H1 (cell line): ENCODE measurements at regions not wholly inside any gene's neighbourhood (a gene's known extent, or its start where the extent isn't known, plus 50 kb on each side); places are given as distances from the start of the nearest gene placed in this dataset.

ENCODE experiments used
- CTCF ChIA-PET: fragments of 300-600 bp; sonication (Branson Sonifier 250); formaldehyde crosslinking; loops from one replicate; lab custom pipeline; 2021; ENCODE audit not compliant: partially characterized antibody; lab: Charles Lee
- POLR2A ChIA-PET: fragments of 300-600 bp; sonication (Branson Sonifier 250); formaldehyde crosslinking; loops from one replicate; lab custom pipeline; 2021; ENCODE audit warnings: inconsistent platforms; ENCODE audit not compliant: partially characterized antibody; lab: Charles Lee
- DNase-seq, 2 experiments: peaks; one replicate each; pipeline versions ENCODE4 v3.0.0 to v3.0.0-alpha.2; 2010 to 2022; ENCODE audit warnings: low spot score in 2 of 2, low read depth in 1 of 2, mixed read lengths in 1 of 2
- FAIRE-seq: peaks from 2 replicates; lab custom pipeline; 2011; peaks lifted over from hg19 to GRCh38; lab: Jason Lieb, UNC
- H2AFZ ChIP-seq: 2 replicates; pipeline ENCODE4 v1.8.1; 2012; ENCODE audit warnings: low read length, inconsistent platforms
- H2AK5ac ChIP-seq: 2 replicates; pipeline ENCODE4 v1.6.1; 2013; ENCODE audit warnings: low read depth, low read length
- H2BK120ac ChIP-seq: replicated peaks from 2 replicates; pipeline ENCODE3; 2013; ENCODE audit warnings: low read depth, low read length, inconsistent platforms
- H2BK12ac ChIP-seq: 2 replicates; pipeline ENCODE4 v1.6.1; 2013; ENCODE audit warnings: low read depth, low read length
- H2BK15ac ChIP-seq: 2 replicates; pipeline ENCODE4 v1.6.1; 2013; ENCODE audit warnings: low read length
- H2BK20ac ChIP-seq: 2 replicates; pipeline ENCODE4 v1.6.1; 2013; ENCODE audit warnings: low read length
- H2BK5ac ChIP-seq: 2 replicates; pipeline ENCODE4 v1.6.1; 2013; ENCODE audit warnings: low read depth, low read length
- H3K14ac ChIP-seq: 2 replicates; pipeline ENCODE4 v1.6.1; 2013; ENCODE audit warnings: inconsistent platforms; ENCODE audit not compliant: insufficient read length
- H3K18ac ChIP-seq: 2 replicates; pipeline ENCODE4 v1.6.1; 2013; ENCODE audit warnings: low read length; ENCODE audit errors: extremely low read depth
- H3K23ac ChIP-seq: 2 replicates; pipeline ENCODE4 v1.6.1; 2013; ENCODE audit warnings: inconsistent platforms; ENCODE audit not compliant: insufficient read length
- H3K23me2 ChIP-seq: 2 replicates; pipeline ENCODE4 v1.6.1; 2013; ENCODE audit warnings: low read depth, low read length
- H3K27ac ChIP-seq: 2 replicates; pipeline ENCODE4 v1.6.1; 2011; ENCODE audit warnings: low read depth, low read length, inconsistent platforms
- H3K27me3 ChIP-seq, 4 experiments: replicated peaks in 1 of 4; 1 replicate in 1 of 4; 2 replicates in 3 of 4; pipeline versions ENCODE4 v1.6.1 to v1.8.1; 2011 to 2013; ENCODE audit warnings: low read length in 3 of 4, mild to moderate bottlenecking in 3 of 4, inconsistent platforms in 2 of 4, mixed read lengths in 2 of 4, moderate library complexity in 1 of 4; ENCODE audit not compliant: control insufficient read depth in 3 of 4, insufficient read depth in 3 of 4; ENCODE audit errors: extremely low read depth in 1 of 4
- H3K36me3 ChIP-seq, 4 experiments: 2 replicates each; pipeline versions ENCODE4 v1.6.1 to v1.8.1; 2011 to 2013; ENCODE audit warnings: mild to moderate bottlenecking in 4 of 4, low read length in 3 of 4, moderate library complexity in 2 of 4, control low read depth in 1 of 4, inconsistent platforms in 1 of 4; ENCODE audit not compliant: insufficient read depth in 4 of 4, control insufficient read depth in 2 of 4
- H3K4ac ChIP-seq: replicated peaks from 2 replicates; pipeline ENCODE3; 2013; ENCODE audit warnings: low read length, low read depth, mixed read lengths, inconsistent platforms; ENCODE audit not compliant: insufficient read length
- H3K4me1 ChIP-seq, 4 experiments: replicated peaks in 1 of 4; 1 replicate in 1 of 4; 2 replicates in 3 of 4; pipeline versions ENCODE4 v1.6.1 to v1.8.1; 2011 to 2013; ENCODE audit warnings: low read length in 3 of 4, inconsistent platforms in 2 of 4, mixed read lengths in 1 of 4; ENCODE audit not compliant: insufficient read depth in 4 of 4, control insufficient read depth in 3 of 4
- H3K4me2 ChIP-seq, 2 experiments: 2 replicates each; pipeline versions ENCODE4 v1.6.1 to v1.8.1; 2011 to 2013; ENCODE audit warnings: low read depth in 2 of 2, low read length in 2 of 2, control low read depth in 1 of 2, inconsistent platforms in 1 of 2, mild to moderate bottlenecking in 1 of 2; ENCODE audit not compliant: insufficient read depth in 1 of 2
- H3K4me3 ChIP-seq, 4 experiments: fragments of 200-600, 300-600 bp in 1 of 4; sonication (generic), shearing (Covaris generic), sonication (Bioruptor Twin) in 1 of 4; 2 replicates each; pipeline versions ENCODE4 v1.5.1 to v1.8.1; 2011 to 2016; ENCODE audit warnings: low read length in 4 of 4, low read depth in 3 of 4, control low read depth in 2 of 4, inconsistent platforms in 2 of 4, mild to moderate bottlenecking in 2 of 4, mixed read lengths in 1 of 4, moderate library complexity in 1 of 4; ENCODE audit not compliant: insufficient read depth in 2 of 4; ENCODE audit errors: extremely low read depth in 1 of 4
- H3K56ac ChIP-seq: replicated peaks from 2 replicates; pipeline ENCODE3; 2013; ENCODE audit warnings: low read depth, mild to moderate bottlenecking, mixed read lengths, low read length, inconsistent platforms; ENCODE audit not compliant: insufficient read length
- H3K79me1 ChIP-seq: 2 replicates; pipeline ENCODE4 v1.6.1; 2013; ENCODE audit warnings: low read depth, low read length, control low read depth
- H3K79me2 ChIP-seq, 2 experiments: 2 replicates each; pipeline versions ENCODE4 v1.6.1 to v1.8.1; 2012 to 2013; ENCODE audit warnings: low read length in 2 of 2, mild to moderate bottlenecking in 2 of 2, inconsistent platforms in 1 of 2; ENCODE audit not compliant: insufficient read depth in 2 of 2, control insufficient read depth in 1 of 2
- H3K9ac ChIP-seq, 4 experiments: replicated peaks in 1 of 4; 1 replicate in 1 of 4; 2 replicates in 3 of 4; pipeline versions ENCODE4 v1.6.1 to v1.8.1; 2011 to 2013; ENCODE audit warnings: low read depth in 3 of 4, low read length in 3 of 4, control low read depth in 2 of 4, mild to moderate bottlenecking in 2 of 4, moderate library complexity in 2 of 4, inconsistent platforms in 1 of 4; ENCODE audit errors: extremely low read depth in 1 of 4
- H3K9me3 ChIP-seq, 2 experiments: 2 replicates each; pipeline versions ENCODE4 v1.6.1 to v1.8.1; 2012 to 2013; ENCODE audit warnings: mild to moderate bottlenecking in 2 of 2, moderate library complexity in 2 of 2, control low read depth in 1 of 2, inconsistent platforms in 1 of 2, low read depth in 1 of 2, low read length in 1 of 2, mixed read lengths in 1 of 2; ENCODE audit not compliant: insufficient read depth in 2 of 2
- H4K20me1 ChIP-seq, 2 experiments: replicated peaks in 1 of 2; 2 replicates each; pipeline versions ENCODE3 to v1.8.1; 2011 to 2013; ENCODE audit warnings: inconsistent platforms in 2 of 2, low read length in 2 of 2, mild to moderate bottlenecking in 1 of 2; ENCODE audit not compliant: insufficient read depth in 2 of 2, control insufficient read depth in 1 of 2
- H4K5ac ChIP-seq: 2 replicates; pipeline ENCODE4 v1.6.1; 2013; ENCODE audit warnings: low read length, low read depth, mixed read lengths, inconsistent platforms; ENCODE audit not compliant: insufficient read length
- H4K8ac ChIP-seq: 2 replicates; pipeline ENCODE4 v1.8.0; 2013; ENCODE audit warnings: mild to moderate bottlenecking, moderate library complexity, low read length, inconsistent platforms; ENCODE audit not compliant: insufficient read depth; ENCODE audit errors: extremely low read depth
- H4K91ac ChIP-seq: replicated peaks from 2 replicates; pipeline ENCODE3; 2013; ENCODE audit warnings: low read length, mixed read lengths, inconsistent platforms; ENCODE audit not compliant: insufficient read length
- BACH1 ChIP-seq: IDR thresholded peaks from 2 replicates; pipeline ENCODE4 v1.6.1; 2012; ENCODE audit warnings: low read length, improper control_type of control experiment
- CBX5 ChIP-seq: fragments of 300-800, 300-1000 bp; sonication (generic); IDR thresholded peaks from 2 replicates; pipeline ENCODE4 v1.7.1; 2016; ENCODE audit warnings: antibody characterized with exemption, low read length, low read depth
- CTBP2 ChIP-seq: IDR thresholded peaks from 2 replicates; pipeline ENCODE4 v1.7.0; 2011; ENCODE audit warnings: borderline replicate concordance, mild to moderate bottlenecking, moderate library complexity, mixed read lengths, low read length; ENCODE audit not compliant: insufficient read depth, insufficient read length
- HDAC2 ChIP-seq, 2 experiments: fragments of 300-600 bp in 1 of 2; sonication (generic) in 1 of 2; IDR thresholded peaks; 2 replicates each; pipeline ENCODE4 v1.6.1; 2011 to 2012; ENCODE audit warnings: low read depth in 2 of 2, low read length in 2 of 2, mild to moderate bottlenecking in 2 of 2, moderate library complexity in 2 of 2, borderline replicate concordance in 1 of 2, inconsistent platforms in 1 of 2
- KDM4A ChIP-seq: IDR thresholded peaks from one replicate; pipeline ENCODE4 v1.7.1; 2012; ENCODE audit warnings: low read depth, mild to moderate bottlenecking, moderate library complexity, low read length, inconsistent platforms; ENCODE audit not compliant: severe bottlenecking
- RBBP5 ChIP-seq: IDR thresholded peaks from 2 replicates; pipeline ENCODE4 v1.7.1; 2012; ENCODE audit warnings: low read depth, mild to moderate bottlenecking, inconsistent platforms, low read length, moderate library complexity, borderline replicate concordance
- TAF7 ChIP-seq: optimal IDR thresholded peaks from 2 replicates; pipeline ENCODE3; 2011; ENCODE audit warnings: low read depth, mild to moderate bottlenecking, inconsistent platforms, low read length, moderate library complexity, borderline replicate concordance
- TEAD4 ChIP-seq: IDR thresholded peaks from 2 replicates; pipeline ENCODE4 v1.6.1; 2012; ENCODE audit warnings: low read depth, low read length, inconsistent platforms, mixed read lengths
- WGBS, 2 experiments: shearing (Covaris generic) in 1 of 2; methylation state at CpG; one replicate each; pipeline versions ENCODE4 v1.1.6 to v1.1.7; 2013 to 2015; ENCODE audit warnings: low lambda C conversion rate in 2 of 2, mixed read lengths in 2 of 2, inconsistent platforms in 1 of 2, low coverage in 1 of 2, missing lambda C conversion rate in 1 of 2; ENCODE audit not compliant: insufficient replicate concordance in 2 of 2, insufficient coverage in 1 of 2, insufficient read length in 1 of 2; ENCODE audit errors: extremely low coverage in 1 of 2, missing lambda C conversion rate in 1 of 2; 5-methylcytosine and 5-hydroxymethylcytosine counted together
- TF ChIP-seq, protein P1 (sequence below): IDR thresholded peaks from 2 replicates; pipeline ENCODE4 v1.6.1; 2011; ENCODE audit warnings: low read length, improper control_type of control experiment

DNA sequence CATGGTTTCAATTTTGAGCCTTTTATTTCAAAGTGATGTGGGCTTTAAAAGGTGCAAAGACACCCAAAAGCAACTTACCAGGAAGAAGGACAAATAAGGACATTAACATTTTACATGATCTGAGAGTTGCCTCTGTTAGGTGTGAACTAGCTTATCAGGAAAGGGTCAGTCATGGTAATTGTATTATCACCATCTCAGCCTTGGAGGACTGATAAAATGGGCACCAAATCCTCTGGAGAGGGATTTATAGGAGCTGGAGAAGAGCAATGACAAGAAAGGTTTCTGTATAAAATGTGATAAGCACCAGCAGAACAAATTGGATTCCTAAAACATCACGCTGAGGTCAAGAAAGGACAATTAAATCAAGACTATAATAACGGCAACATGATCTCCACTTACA is 217.7 kb upstream of the PRICKLE1 start:
- Histone ChIP-seq H4K20me1 (no peaks in the 10 kb centered on the region), H3K4ac (no peak overlapping the region), H3K56ac (no peak overlapping the region), H3K18ac (no peak overlapping the region), H4K5ac (no peak overlapping the region), H3K27ac (no peak overlapping the region), H3K79me1 (no peaks in the 10 kb centered on the region), H2AK5ac (no peak overlapping the region), H3K79me2 (no peaks in the 10 kb centered on the region), H3K9me3 (no peaks in the 10 kb centered on the region), H2BK15ac (no peak overlapping the region), H2BK120ac (no peak overlapping the region), H3K36me3 (no peaks in the 10 kb centered on the region), H3K14ac (no peak overlapping the region), H3K9ac (no peak overlapping the region), H2BK5ac (no peak overlapping the region), H2BK12ac (no peak overlapping the region), H3K4me3 (no peak overlapping the region), H2BK20ac (no peak overlapping the region), H4K8ac (no peak overlapping the region), H3K23ac (no peak overlapping the region), H3K4me2 (no peak overlapping the region), H3K27me3 (no peaks in the 10 kb centered on the region; a peak in 1 of 7 replicates), H2AFZ (no peak overlapping the region), H3K4me1 (peaks cover 0 to 10% (median 3%) of the 10 kb centered on the region in 4 experiments; a peak in 4 of 7 replicates), H4K91ac (no peak overlapping the region), H3K23me2 (no peaks in the 10 kb centered on the region)
- TF ChIP-seq RBBP5: no peak
- TF ChIP-seq CBX5: no peak
- TF ChIP-seq KDM4A: no peak
- TF ChIP-seq TAF7: no peak
- no peak for TF ChIP-seq CTBP2
- no peak for TF ChIP-seq BACH1
- TF ChIP-seq TEAD4: no peak
- TF ChIP-seq HDAC2 (IDR thresholded peaks at IDR 0.05; ENCODE audit: borderline replicate concordance in 1 of 2, low read depth in 2 of 2, low read length in 2 of 2): no peak
- TF ChIP-seq, protein P1, sequence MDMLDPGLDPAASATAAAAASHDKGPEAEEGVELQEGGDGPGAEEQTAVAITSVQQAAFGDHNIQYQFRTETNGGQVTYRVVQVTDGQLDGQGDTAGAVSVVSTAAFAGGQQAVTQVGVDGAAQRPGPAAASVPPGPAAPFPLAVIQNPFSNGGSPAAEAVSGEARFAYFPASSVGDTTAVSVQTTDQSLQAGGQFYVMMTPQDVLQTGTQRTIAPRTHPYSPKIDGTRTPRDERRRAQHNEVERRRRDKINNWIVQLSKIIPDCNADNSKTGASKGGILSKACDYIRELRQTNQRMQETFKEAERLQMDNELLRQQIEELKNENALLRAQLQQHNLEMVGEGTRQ: no peak
- FAIRE-seq (no peak), DNase-seq (no peak)
- WGBS, 2 experiments: 100% methylated on average over 2 of the region's 2 CpGs; no CpG with 5 or more reads in 1 of the 2 experiments
- POLR2A ChIA-PET: no interaction called here
- CTCF ChIA-PET: interaction anchor here (0.5 kb wide), 1 partner anchor 323 kb away, joined by 5 read pairs; no protein-coding TSS in a partner anchor
